Activated CD4-positive, alpha-beta T cell treated with anti-CD3 and anti-CD28 coated beads, Interleukin-2, amount 50 U/mL, for 1 hour (primary cell): ENCODE measurements at regions not wholly inside any gene's neighbourhood (a gene's known extent, or its start where the extent isn't known, plus 50 kb on each side); places are given as distances from the start of the nearest gene placed in this dataset.

Experiments used
- DNase-seq: peaks from one replicate; pipeline ENCODE4 v3.0.0-alpha.2; 2020

DNA sequence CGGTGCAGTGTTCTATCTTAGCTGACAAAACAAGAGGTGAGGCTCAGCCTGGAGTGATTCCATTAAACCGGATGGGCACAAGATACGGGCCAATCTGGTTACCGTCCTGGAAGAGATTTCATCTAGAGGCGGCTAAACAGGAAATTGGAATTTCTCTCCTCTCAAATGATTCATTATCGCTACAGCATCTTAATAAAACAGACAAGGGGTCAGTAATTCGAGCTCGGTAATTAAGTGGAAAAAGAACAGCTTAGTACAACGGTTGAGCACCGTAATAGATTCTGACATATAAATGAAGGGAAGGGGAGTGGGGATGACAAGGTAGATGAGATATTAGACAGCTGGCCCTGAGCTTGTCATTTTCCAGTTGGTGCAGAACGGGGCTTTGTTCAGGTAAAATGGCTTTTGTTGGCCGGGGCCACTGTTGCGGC, 137.2 kb downstream of the EDN3 start:
- DNase-seq = no peak

DNA sequence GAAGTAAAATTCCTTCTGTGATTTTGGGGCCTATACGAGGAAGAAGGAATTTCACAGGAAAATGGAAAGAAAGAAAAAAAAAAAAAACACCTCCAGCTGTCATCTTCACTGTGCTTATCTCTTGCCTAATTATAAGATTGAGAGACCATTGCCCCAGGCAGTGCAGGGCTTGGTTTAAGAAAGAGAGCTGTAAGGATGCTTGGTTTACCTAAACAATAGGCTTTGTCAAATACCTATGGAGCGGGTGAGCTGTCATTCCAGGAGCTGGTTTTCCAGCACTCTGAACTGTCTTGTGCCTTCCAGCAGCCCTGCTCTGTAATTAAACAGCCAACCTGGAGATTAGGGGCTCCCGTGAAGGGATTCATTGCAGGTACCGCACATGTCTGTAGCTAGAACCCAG, 137.8 kb downstream of the EDN3 start:
- DNase-seq = no peak

DNA sequence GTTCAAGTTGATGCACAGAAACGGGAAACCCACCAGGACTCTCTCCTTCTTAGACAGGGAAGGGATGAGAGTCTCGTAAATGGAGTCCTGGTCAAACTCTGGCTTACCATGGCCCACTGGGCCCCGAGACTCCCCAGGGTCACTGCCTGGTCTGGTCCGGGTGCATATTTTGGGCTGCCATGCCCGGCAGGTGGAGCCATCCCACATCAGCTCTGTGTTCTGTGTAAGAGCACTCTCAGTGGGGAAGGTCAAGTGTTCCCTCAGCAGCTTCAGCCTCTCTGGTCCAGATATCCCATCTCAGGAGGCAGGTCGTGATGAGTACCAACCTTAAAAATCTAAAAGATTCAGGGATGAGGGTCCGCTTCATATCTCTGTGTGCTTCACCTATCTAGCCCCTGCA, 138.8 kb downstream of the EDN3 start:
- DNase-seq = no peak

DNA sequence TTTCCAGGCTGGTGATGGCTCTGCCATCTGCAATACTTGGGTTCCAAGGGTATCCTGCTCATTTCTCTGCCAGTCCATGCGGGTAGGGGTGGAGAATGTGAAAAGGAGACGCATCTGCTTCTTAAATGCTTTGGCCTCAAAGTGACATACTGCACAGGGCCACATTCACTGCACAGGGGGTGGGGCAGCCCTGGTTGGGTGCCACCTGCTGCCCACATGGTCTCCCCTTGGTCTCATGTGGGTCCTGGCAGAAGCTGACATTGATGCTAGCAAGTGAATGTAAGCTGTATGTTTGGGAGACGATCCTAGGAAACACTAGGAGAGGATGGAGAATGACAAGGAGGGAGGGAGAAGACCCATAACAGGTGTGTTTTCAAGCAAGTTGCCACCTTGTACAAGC, 140.9 kb downstream of the EDN3 start:
- no peak for DNase-seq

DNA sequence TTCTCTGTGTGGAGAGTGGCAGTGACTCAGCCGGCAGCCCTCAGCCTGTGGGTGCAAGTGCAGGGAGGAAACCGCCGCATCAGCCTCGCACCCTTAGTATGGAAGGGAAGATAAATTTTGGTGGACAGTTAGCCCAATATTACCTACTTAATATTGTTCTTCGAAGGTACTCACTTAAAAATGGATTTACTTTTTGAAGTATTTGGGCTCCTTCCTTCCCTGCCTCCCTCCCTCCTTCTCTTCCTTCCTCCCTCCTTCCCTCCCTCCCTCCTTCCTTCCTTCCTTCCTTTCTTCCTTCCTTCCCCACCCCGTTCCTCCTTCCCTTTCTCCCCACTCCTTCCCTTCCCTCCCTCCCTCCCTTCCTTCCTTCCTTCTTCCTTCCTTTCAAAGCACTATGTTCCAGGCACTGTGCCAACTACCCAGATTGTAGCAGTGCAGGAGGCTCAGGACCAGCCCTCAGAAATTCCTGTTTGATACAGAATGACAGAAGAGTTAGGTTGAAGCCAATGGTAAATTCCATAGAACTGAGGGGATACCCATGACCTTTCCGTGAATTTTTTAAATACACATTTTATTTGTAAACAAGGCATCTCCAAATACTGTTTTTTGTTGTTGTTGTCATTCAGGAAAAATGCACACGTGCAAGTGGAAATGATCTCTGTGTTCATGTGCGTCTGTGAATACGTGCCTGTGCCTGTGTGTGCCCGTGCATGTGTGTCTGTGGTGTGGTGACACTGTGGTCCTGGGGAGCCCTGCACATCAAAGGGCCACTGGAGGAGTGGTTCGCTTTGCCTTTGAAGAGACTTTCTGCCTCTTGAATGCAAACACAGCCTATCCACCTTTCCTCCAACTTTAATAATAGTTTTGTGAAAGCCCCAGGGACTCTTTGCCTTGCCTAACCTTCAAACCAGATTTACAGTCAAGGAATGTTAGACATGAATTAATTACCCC, 141.7 kb downstream of the EDN3 start:
- no peak for DNase-seq

DNA sequence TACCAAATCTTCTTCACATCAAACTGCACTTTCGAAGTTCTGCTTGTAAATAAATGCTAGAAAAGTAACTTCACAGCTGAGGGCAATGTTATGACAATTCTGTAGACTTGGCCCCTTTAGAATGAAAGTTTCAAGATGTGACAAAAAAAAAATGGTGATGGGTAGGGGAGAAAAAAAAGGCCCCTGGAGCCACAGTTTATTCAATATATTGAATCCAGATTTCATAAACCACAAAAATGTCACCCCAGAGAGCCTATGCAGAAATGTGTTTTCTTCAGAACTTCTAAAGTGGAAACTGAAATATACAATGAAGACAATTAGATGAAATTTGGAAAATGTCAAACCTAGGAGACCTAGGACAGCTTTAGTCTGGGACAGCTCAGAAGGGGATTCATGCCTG, 143.1 kb downstream of the EDN3 start:
- DNase-seq = no peak

DNA sequence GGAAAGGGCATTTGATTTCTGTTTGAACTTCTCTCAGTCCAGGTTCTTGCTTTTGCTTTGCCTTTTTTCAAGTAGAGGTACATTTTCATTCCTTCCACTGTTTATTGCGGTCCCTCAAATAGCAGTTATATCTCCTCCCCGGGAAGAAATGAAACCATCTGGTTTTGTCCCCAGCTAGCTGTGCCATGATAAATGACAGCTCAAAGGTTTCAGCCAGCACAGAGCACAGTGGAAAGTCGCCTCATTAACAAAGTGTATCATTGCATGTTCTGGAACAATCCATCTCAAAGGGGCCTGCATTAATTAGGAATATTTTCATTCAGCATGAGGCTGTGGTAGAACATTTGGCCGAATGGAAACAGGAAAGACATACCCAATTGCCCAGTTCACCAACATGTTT, 146.0 kb downstream of the EDN3 start:
- no peak for DNase-seq

DNA sequence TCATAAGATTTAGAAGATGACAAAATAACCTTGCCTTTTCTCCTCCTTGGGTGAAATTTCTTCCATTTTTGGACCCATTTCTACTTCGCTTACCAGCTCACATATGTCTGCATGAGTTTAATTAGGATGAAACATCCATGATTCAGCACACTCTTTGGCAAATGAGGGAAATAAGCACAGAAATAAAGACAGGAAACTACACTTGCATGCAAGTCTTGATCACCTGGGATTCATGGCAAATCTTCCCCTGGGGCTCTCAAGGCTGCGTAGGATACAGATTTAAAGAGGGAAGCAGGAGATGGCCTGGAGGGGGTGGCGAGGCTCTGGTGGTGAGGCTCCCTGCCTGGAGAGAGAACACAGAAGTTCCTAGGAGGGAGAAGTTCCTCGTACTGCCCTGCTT, 147.8 kb downstream of the EDN3 start:
- no peak for DNase-seq

DNA sequence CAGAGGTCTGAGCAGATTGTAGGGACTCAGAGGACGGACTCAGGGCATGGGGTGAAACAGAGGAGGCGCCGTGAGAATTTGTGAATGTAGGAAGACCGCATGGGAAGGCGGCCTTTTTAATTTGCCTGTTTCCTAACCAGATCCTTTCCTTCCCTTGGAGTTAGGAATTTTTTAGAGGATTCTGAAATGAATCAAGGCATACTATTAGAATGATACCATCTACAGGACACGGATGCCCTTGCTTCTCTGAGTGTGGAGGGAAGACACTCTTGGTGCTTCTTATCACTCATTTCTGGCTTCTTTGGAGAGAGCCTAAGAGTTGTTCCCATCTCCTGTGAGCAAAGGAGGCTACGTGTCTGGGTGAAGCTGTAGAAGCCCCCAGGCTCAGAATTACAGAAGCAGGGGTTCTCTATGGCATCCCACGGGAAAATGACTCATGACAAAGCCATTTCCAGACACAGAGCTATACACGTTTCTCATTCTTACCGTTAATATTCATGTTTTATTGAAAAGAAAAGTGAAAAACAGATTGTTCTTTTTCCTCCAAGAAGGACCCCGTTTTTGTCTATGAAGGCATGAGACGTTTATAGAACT, 148.5 kb downstream of the EDN3 start:
- no peak for DNase-seq

DNA sequence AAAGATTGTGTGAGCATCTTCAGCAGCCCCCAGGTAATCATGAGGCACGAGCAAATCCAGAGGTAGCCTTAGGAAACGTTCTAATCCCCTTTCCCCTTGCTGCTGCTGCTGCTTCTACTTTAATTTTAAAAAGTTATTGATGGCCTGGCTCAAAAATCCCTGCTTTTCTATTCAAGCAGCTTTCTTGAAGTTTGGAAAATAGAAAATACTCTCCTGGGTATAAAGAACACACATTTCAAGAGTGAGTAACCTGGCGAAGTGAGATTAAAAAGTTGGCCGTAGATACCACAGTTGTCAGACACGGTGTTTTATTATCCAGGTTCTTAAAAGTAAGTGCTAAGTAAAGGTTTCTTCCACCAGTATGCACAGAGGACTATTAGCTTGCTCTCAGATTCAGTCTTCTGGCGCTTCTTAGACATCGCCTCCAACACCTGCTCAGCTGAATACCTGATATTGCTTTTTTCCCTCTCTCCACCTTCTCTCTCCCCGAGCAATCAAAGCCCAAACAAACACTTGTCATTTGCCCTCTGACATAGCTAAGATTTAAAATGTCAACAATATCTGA, 150.7 kb downstream of the EDN3 start:
- DNase-seq = no peak

DNA sequence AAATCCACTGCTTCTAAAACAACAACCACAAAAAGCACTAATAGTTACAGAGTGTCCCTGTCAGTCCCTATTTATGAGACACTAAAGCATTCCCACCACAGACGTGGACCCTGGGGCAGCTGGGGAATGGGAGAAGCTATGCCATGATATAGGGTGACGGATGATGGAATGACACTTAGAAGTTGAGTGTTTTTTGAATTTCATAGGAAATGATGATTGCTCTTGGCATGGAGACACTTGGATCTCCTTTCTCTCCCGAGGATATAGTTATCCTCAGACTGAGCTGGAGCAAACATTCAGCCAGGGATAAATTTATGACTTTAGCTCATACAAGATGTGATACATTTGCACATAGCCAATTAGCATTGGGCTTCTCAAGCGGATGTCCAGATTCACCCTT, 151.2 kb downstream of the EDN3 start:
- no peak for DNase-seq

DNA sequence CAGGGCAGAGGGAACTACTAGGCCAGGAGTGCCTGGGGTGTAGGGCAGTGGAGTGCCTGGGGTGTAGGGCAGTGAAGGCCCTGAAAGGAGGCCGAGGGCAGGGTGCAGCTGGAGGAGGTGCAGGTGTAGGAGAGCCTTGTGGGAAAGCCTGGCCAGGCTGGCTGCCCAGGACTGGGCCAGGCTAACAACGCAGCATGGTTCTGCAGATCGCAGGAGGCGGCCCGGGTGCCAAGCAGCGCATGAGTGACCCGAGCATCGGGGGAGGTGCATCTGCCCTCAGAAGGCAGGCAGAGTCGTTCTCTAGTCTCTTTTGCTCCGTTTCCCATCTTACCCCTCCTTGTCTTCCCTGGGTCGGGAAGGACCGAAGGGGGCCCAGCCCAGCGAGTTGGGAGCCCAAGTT, 151.5 kb upstream of the PHACTR3 start:
- DNase-seq = no peak

DNA sequence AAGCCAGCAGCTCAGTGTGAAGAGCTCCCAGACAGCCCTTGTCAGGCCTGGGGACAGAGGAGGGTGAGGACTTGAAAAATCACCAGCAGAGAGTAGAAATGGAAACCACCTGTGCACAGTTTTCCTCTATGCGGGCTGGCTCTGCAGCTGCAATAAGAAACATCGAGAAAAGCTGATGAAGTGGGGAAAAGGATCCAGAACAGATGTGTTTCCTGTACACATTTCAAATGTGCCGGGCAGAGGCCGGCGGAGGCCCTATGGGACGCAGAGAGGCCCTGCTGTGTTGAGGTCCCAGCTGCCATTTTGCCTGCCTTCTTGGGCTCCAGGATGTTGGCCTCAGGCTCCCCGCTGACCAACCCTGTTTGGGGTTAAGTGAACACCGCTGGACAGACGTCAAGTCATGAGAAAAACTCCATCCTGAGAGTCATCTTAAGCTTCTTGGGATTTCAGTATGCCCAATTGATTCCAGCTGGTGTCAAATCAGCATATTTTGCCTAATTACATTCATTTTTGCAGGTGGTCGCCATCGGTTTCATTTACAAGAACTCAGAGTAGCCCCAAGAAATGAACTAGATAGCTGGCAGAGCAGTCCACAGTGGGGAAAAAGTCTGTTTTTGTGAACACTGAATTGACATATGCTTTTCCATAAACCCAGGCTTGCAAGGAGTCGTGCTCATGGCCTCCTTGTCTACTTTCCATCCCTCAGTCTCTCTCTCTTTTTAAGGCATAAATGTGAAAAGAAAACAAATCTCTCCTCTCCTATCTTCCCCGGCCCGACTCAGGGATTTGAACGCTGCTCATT, 150.4 kb upstream of the PHACTR3 start:
- no peak for DNase-seq

DNA sequence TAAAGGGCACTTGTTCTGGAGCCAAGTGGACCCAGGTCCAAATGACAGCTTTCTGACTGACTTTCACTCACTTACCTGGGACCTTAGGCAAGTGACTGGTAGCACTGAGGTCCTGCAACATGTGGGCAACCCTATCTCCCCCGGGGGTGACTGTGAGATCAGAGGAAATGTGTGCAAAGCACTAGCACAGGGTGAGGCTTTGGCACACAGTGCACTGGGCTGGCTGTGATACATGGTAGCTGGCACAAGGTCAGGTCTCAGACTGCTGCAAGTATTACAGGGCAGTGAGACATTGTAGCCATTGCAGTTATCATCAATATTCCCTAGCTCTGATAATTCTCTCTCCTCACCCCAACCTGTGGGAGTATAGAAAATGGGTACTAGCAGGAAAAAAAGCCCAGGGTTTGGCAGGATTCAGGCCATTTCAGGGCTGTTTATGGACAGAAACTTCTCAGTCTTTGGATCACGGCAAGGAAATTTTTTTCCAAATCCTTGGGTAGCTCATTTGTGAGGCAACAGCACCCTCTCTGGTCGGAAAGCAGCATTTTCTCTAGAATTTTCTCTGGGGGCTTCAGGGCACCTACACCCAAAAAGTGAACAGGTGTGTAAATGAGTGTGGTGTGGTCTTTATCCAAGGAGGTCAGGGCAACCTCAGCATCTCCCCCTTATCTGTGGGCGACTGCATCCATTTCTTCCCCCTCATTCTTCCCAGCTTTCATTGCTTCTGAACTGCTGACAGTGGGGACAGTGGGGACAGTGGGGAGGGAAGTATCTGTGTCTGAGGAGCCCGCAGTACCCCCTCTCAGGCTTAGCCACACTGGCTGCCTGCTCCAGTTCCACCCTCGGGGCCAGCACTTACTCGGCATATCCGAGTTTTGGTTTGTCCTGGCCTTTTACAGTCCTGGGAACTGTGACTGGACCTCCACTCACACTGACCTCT, 148.7 kb upstream of the PHACTR3 start:
- no peak for DNase-seq

DNA sequence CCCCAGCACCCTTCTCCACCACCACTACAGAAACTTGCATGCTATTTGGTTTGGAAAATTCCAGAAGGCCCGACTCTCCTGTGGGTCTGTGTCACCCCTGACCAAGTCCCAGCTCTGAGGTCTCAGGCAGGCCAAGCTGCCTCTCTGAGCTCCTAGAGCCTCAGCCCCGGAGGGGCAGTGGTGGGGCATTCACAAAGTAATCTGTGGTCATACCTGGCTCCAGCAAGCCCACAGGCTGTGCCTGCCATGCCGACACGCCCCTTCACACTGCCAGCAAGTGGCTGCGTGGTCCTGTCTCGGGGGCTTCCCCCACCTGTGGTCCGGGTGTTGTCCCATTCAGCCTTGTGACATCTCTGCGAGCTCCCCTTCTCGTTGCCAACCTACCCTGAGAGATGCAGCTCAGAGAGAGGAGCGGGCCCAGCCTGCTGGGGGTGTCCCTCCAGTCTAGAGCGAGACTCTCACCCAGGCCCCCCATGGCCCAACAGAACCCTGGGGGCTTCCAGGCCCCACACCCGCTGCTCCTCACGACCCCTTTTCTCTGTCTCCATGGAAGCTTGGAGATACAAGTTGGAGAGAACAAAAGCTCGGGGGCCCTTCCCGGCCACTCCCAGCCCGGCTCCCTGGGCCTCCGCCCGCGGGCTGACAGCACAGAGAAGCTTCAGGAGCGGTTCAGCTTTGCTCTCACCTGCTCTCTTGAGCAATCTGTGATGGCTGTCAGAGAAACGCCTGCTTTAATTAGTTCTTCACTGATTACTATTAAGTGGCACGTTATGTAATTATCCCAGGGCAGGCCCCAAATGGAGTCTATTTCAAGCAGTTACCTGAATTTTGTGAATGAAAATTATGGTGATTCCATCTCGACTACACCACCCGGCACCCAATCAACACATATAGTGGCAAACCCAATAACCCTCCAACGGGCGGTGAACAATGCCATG, 147.7 kb upstream of the PHACTR3 start:
- no peak for DNase-seq

DNA sequence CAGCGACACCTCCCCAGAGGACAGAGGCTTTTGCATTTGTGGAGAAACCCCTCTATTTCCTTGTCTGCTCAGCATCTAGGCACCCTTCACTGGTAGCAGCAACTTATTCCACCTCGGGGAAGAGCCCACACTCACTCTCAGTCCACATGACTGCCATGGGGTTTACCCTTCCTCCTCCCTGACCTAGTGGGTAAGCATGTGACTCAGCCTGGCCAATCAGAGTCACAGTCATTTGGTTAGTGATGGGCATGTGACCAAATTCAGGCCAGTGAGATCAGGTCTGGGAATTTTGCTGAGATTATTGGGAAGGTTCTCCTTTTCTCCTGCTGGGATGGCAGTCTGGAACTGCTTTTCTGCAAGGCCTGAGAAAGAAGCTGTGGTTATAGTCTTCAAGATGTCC, 145.7 kb upstream of the PHACTR3 start:
- no peak for DNase-seq

DNA sequence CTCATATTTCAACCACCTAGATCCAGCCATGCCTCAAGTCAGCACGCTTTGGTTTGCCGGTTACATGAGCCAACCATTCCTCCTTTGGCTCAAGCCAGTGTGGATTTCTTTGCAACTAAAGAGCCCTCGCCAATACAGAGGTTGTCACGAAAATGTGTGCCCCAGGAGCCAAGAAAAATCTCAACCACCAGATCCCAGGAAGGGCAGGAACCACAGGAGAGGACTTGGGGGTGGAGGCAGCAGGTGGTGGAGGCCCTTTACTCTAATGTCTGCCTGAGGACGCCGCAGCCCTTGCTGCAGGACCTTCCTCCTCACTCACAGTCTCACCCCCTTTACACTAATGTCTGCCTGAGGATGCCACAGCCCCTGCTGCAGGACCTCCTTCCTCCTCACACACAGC, 144.8 kb upstream of the PHACTR3 start:
- DNase-seq = no peak

DNA sequence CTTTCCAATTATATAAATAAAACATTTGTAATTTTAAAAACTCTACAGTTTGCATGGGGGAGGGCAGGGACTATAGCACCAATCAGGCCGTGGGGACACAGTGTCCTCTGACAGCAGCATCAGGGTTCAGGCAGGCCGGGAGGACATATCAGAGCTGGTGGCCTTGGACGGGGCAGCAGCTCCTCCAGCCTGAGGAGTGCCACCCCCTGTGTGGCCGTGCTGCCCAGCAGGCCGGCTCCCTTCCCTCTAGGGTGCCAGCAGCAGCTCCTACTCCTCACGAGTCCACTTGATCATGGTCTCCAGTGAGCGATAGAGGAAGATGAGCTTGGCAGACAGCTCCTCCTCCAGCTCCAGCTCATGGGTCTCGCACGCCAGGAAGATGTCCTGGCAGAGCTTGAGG, 144.0 kb upstream of the PHACTR3 start:
- no peak for DNase-seq

DNA sequence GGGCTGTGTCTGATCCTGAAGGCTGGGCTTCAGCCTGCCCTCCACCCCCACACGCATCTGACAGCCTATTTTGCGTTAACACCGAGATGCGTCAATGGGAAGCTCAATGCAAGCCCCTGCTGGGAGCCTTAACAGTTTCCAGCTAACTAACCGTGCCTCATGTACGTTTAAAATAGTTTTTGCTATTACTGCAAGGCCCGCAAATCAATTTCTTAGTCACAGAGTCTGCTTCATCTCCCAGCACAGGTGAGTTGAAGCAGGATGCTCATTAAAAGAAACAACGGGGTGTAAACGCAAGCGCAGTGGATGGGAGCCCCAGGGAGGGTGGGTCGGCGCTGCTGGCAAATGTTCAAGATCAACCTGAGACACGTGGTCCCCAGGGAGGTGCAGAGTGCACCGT, 142.8 kb upstream of the PHACTR3 start:
- no peak for DNase-seq

DNA sequence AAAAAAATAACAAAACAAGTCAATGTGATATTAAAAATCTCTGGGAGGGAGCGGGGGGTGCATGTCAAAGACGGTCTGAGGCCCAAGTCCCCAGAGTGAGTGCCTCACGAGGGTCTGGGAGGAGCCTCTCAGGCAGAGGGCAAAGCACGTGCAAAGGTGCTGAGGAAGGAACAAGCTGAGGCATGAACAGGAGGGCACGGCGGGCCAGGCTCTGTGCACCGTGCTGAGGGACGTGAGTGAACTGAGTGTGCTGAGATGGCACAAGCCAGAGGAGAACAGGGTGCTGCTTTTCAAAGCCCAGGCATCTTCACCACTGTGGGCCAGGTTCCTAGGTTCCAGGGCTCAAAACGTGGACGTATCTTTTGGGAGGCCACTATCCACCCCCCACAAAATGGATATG, 142.1 kb upstream of the PHACTR3 start:
- no peak for DNase-seq

DNA sequence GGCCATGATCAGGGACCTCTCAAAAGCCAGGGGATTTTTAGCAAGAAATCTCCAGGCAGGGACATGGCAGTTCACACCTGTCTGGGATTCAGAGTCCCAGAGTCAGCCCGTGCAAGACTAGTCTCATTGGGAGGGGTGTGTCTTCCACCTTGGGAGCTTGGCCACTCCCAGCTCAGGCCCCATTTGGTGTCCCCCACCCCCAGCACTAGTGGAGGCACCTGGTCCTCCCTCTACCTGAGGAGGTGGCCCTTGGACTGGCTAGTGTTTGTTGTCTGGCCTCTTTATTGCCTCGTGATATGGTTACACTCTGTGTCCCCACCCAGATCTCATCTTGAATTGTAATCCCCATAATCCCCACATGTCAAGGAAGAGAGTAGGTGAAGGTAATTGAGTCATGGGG, 140.8 kb upstream of the PHACTR3 start:
- no peak for DNase-seq
